Erythroblast (primary cell): ENCODE measurements at regions not wholly inside any gene's neighbourhood (a gene's known extent, or its start where the extent isn't known, plus 50 kb on each side); places are given as distances from the start of the nearest gene placed in this dataset.

Experiments
- GATA1 ChIP-seq: IDR thresholded peaks from 2 replicates; pipeline ENCODE4 v1.6.1; 2011; ENCODE audit warnings: low read depth, mild to moderate bottlenecking, control low read depth, low read length, moderate library complexity
- POLR2A ChIP-seq: IDR thresholded peaks from 2 replicates; pipeline ENCODE4 v1.6.1; 2011; ENCODE audit warnings: mild to moderate bottlenecking, low read length

- TF ChIP-seq POLR2A, result no peak
- TF ChIP-seq GATA1, result no peak
These were observed 79.5 kb upstream of the LEP start for GRCh38 chr7:128161466-128162125.
